Natural killer cell (primary cell): ENCODE measurements at regions not wholly inside any gene's neighbourhood (a gene's known extent, or its start where the extent isn't known, plus 50 kb on each side); places are given as distances from the start of the nearest gene placed in this dataset.

Source experiments
- ATAC-seq, 3 donors: fragments of 150-1000 bp in 2 of 3; fragments of 200-7000 bp in 1 of 3; cut with Tn5 transposase; 1 replicate in 1 of 3; 2 replicates in 2 of 3; pipeline ENCODE4 v1.10.0; 2021; ENCODE audit warnings: mild to moderate bottlenecking in 2 of 3, moderate library complexity in 2 of 3
- DNase-seq, 2 donors: peaks; one replicate each; pipeline versions ENCODE4 v3.0.0 to v3.0.0-alpha.2; 2013 to 2021; ENCODE audit warnings: mixed read lengths in 1 of 2
- H3K27ac ChIP-seq: one replicate; pipeline ENCODE4 v1.5.1; 2013; ENCODE audit warnings: mild to moderate bottlenecking, low read length
- H3K27me3 ChIP-seq: one replicate; pipeline ENCODE4 v1.6.1; 2013; ENCODE audit warnings: low read length; ENCODE audit not compliant: control insufficient read depth, insufficient read depth
- H3K36me3 ChIP-seq: one replicate; pipeline ENCODE4 v1.6.1; 2013; ENCODE audit warnings: low read length; ENCODE audit not compliant: control insufficient read depth, insufficient read depth
- H3K4me1 ChIP-seq: one replicate; pipeline ENCODE4 v1.6.1; 2013; ENCODE audit warnings: low read length; ENCODE audit not compliant: control insufficient read depth, insufficient read depth
- H3K4me3 ChIP-seq: one replicate; pipeline ENCODE4 v1.5.1; 2013; ENCODE audit warnings: low read length
- H3K9me3 ChIP-seq: one replicate; pipeline ENCODE4 v1.6.1; 2013; ENCODE audit warnings: low read length; ENCODE audit not compliant: control insufficient read depth, insufficient read depth
- H3K27ac Mint-ChIP-seq, 2 donors: one replicate each; pipeline ENCODE4 v1.8.0; 2022; ENCODE audit warnings: mild to moderate bottlenecking in 2 of 2, mixed read lengths in 2 of 2, moderate library complexity in 1 of 2
- H3K27me3 Mint-ChIP-seq, 2 donors: one replicate each; pipeline ENCODE4 v1.8.0; 2022; ENCODE audit warnings: low read depth in 2 of 2, mixed read lengths in 2 of 2
- H3K36me3 Mint-ChIP-seq: one replicate; pipeline ENCODE4 v1.8.0; 2022; ENCODE audit warnings: mixed read lengths
- H3K4me1 Mint-ChIP-seq, 2 donors: one replicate each; pipeline ENCODE4 v1.8.0; 2022; ENCODE audit warnings: mixed read lengths in 2 of 2
- H3K4me3 Mint-ChIP-seq: one replicate; pipeline ENCODE4 v1.8.0; 2022; ENCODE audit warnings: mild to moderate bottlenecking, moderate library complexity, mixed read lengths
- H3K9me3 Mint-ChIP-seq, 2 donors: one replicate each; pipeline ENCODE4 v1.8.0; 2022; ENCODE audit warnings: mixed read lengths in 2 of 2
- CTCF ChIP-seq: fragments of 200-600 bp; IDR thresholded peaks from one replicate; pipeline ENCODE4 v1.8.0; 2022; ENCODE audit warnings: antibody characterized with exemption
- WGBS: methylation state at CpG from one replicate; pipeline ENCODE4 v1.1.7; 2013; ENCODE audit warnings: missing lambda C conversion rate; ENCODE audit not compliant: insufficient coverage; 5-methylcytosine and 5-hydroxymethylcytosine counted together
- intact Hi-C: fragments of 100-400 bp; cut with micrococcal nuclease; formaldehyde crosslinking; loops from one replicate; pipeline ENCODE4 v1.14.2; 2022

GRCh38 chr1:81550753-81551152 lies 250.0 kb upstream of the ADGRL2 start:
- DNase-seq (no peak), ATAC-seq (no peak)
- no peaks in the 10 kb centered on the region for H3K27me3 Mint-ChIP-seq
- H3K4me3 Mint-ChIP-seq, result no peak overlapping the region
- peaks cover 3 to 4% of the 10 kb centered on the region in 2 donors for H3K9me3 Mint-ChIP-seq
- no peak for TF ChIP-seq CTCF
- Histone ChIP-seq H3K27ac (no peak overlapping the region), H3K9me3 (no peaks in the 10 kb centered on the region), H3K4me3 (no peak overlapping the region), H3K27me3 (no peaks in the 10 kb centered on the region), H3K36me3 (no peaks in the 10 kb centered on the region), H3K4me1 (no peaks in the 10 kb centered on the region)
- intact Hi-C loops, result no loop called here
- H3K36me3 Mint-ChIP-seq, result no peaks in the 10 kb centered on the region
- H3K27ac Mint-ChIP-seq, result no peak overlapping the region
- no peaks in the 10 kb centered on the region for H3K4me1 Mint-ChIP-seq
- 100% methylated on average over 1 of the region's 1 CpG for WGBS

DNA sequence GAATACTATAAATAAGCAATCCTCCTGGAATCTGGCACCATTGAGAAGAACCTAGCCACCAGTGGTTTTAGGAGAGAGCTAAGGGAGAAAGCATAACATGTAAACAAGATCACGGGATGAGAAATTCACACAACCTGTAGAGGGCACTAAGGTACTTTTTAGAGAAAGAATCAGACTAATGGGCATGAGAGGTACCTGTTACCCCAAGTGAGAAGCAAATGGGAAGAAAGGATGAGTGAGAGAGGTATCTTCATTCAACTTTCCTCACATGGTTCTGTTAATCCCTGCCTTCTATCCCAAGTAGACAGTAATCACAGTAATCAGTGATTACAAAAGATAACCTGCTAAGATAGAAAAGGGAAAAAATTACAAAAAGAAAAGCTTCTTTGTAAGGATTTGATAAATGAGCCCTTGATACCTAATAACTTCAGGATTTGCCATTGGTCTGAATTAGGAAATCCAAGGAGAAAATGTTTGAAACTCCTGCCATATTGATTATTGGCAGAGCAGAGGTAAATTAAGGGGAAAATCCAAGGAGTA lies 251.1 kb upstream of the ADGRL2 start:
- no peaks in the 10 kb centered on the region for H3K4me1 Mint-ChIP-seq
- DNase-seq, result no peak
- H3K27me3 Mint-ChIP-seq, result no peaks in the 10 kb centered on the region
- Histone ChIP-seq H3K27me3 (no peaks in the 10 kb centered on the region), H3K36me3 (no peaks in the 10 kb centered on the region), H3K4me3 (no peak overlapping the region), H3K4me1 (no peaks in the 10 kb centered on the region), H3K27ac (no peak overlapping the region), H3K9me3 (no peaks in the 10 kb centered on the region)
- H3K36me3 Mint-ChIP-seq, result no peaks in the 10 kb centered on the region
- no peak overlapping the region for H3K27ac Mint-ChIP-seq
- no peak for ATAC-seq
- 42% methylated on average over 1 of the region's 1 CpG for WGBS
- peaks cover 3 to 4% of the 10 kb centered on the region in 2 donors for H3K9me3 Mint-ChIP-seq
- intact Hi-C loops, result no loop called here
- TF ChIP-seq CTCF, result no peak
- H3K4me3 Mint-ChIP-seq, result no peak overlapping the region

DNA sequence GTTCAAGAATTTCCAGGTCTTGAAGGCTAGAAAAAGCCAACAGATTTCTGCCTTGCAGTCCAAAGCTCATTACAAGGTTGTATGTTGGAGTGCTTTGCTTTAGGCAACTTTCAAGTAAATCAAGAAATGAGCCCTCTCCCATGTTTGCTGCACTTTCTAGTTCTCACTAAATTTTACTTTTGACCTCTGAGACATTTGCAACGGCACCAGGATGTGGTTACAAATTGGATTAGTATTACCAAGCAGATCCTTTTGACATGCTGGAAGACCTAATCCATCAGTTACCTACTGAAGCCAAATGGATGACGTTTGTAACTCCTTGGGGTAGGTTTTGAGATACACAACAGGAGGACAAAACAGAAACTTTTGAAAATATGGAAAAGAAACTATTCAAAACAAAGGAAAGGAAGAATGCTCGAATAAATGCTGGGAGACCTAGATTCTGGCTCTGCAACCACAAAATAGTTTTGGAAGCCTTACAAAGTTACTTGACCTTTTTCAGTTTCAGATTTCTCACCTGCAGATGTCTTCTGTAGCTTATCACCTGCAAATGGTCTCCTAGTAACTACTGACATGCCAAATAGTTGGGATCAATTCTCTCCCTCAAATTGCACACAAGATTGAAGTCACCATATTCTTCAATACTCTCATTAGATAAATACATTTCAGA lies 251.7 kb upstream of the ADGRL2 start:
- ATAC-seq (no peak), DNase-seq (no peak)
- no peak for TF ChIP-seq CTCF
- Mint-ChIP-seq H3K27me3 (no peaks in the 10 kb centered on the region), H3K36me3 (no peaks in the 10 kb centered on the region), H3K4me3 (no peak overlapping the region), H3K4me1 (no peaks in the 10 kb centered on the region), H3K9me3 (peaks cover 2 to 3% of the 10 kb centered on the region in 2 donors), H3K27ac (no peak overlapping the region)
- Histone ChIP-seq H3K4me1 (no peaks in the 10 kb centered on the region), H3K4me3 (no peak overlapping the region), H3K27ac (no peak overlapping the region), H3K27me3 (no peaks in the 10 kb centered on the region), H3K9me3 (no peaks in the 10 kb centered on the region), H3K36me3 (no peaks in the 10 kb centered on the region)
- WGBS, result 12% methylated on average over 3 of the region's 3 CpGs
- intact Hi-C loops, result no loop called here

GRCh38 chr1:81547912-81548303 lies 252.8 kb upstream of the ADGRL2 start:
- Histone ChIP-seq H3K9me3 (no peaks in the 10 kb centered on the region), H3K36me3 (no peaks in the 10 kb centered on the region), H3K4me3 (no peak overlapping the region), H3K4me1 (no peaks in the 10 kb centered on the region), H3K27me3 (no peaks in the 10 kb centered on the region), H3K27ac (no peak overlapping the region)
- H3K27me3 Mint-ChIP-seq, result no peaks in the 10 kb centered on the region
- peaks cover 3 to 8% of the 10 kb centered on the region in 2 donors for H3K9me3 Mint-ChIP-seq
- no peaks in the 10 kb centered on the region for H3K4me1 Mint-ChIP-seq
- DNase-seq (no peak), ATAC-seq (no peak)
- intact Hi-C loops, result no loop called here
- no peak overlapping the region for H3K27ac Mint-ChIP-seq
- no peaks in the 10 kb centered on the region for H3K36me3 Mint-ChIP-seq
- TF ChIP-seq CTCF, result no peak
- no peak overlapping the region for H3K4me3 Mint-ChIP-seq
- 55% methylated on average over 2 of the region's 2 CpGs for WGBS
